DND-41 (cell line): ENCODE measurements at regions not wholly inside any gene's neighbourhood (a gene's known extent, or its start where the extent isn't known, plus 50 kb on each side); places are given as distances from the start of the nearest gene placed in this dataset.

Experiments
- CTCF ChIP-seq: IDR thresholded peaks from 2 replicates; pipeline ENCODE4 v1.5.1; 2012; ENCODE audit warnings: borderline replicate concordance, low read length, moderate library complexity, mild to moderate bottlenecking; ENCODE audit not compliant: poor library complexity, severe bottlenecking; ENCODE audit errors: extremely low read depth
- EZH2 ChIP-seq: IDR thresholded peaks from 3 replicates; pipeline ENCODE4 v1.6.1; 2012; ENCODE audit warnings: borderline replicate concordance, low read depth, mild to moderate bottlenecking, moderate library complexity, low read length, inconsistent platforms; ENCODE audit not compliant: severe bottlenecking

- TF ChIP-seq CTCF (no peak), EZH2 (no peak)
Observed at GRCh38 chr2:193868132-193868531, 1673.4 kb upstream of the TMEFF2 start.
